Ureter (tissue), 1 donor: ENCODE measurements at regions not wholly inside any gene's neighbourhood (a gene's known extent, or its start where the extent isn't known, plus 50 kb on each side); places are given as distances from the start of the nearest gene placed in this dataset.

Source experiments
- DNase-seq: peaks from one replicate; pipeline ENCODE4 v3.0.0-alpha.2; 2020; ENCODE audit warnings: low spot score
- donor health status: DM: yes; HTN: yes; CAD: no.

GRCh38 chr13:105144936-105145335 is 1390.5 kb downstream of the EFNB2 start:
- no peak for DNase-seq

- no peak for DNase-seq
Observed at GRCh38 chr13:105144020-105144419, 1391.4 kb downstream of the EFNB2 start.

GRCh38 chr13:105142556-105142955 is 1392.9 kb downstream of the EFNB2 start:
- no peak for DNase-seq

- no peak for DNase-seq
Observed at GRCh38 chr13:105139380-105140285, 1395.8 kb downstream of the EFNB2 start.

- DNase-seq = no peak
Observed at GRCh38 chr13:105139048-105139379, 1396.4 kb downstream of the EFNB2 start.

GRCh38 chr13:105135852-105136615 is 1399.4 kb downstream of the EFNB2 start:
- DNase-seq = no peak

- DNase-seq = no peak
Observed at GRCh38 chr13:105127732-105128131, 1407.7 kb downstream of the EFNB2 start.

- DNase-seq = no peak
Observed at GRCh38 chr13:105121221-105121620, 1414.2 kb downstream of the EFNB2 start.

GRCh38 chr13:105118426-105118985 is 1417.0 kb downstream of the EFNB2 start:
- no peak for DNase-seq

GRCh38 chr13:105116966-105117365 is 1418.5 kb downstream of the EFNB2 start:
- DNase-seq = no peak

- no peak for DNase-seq
Observed at GRCh38 chr13:105112561-105112960, 1422.9 kb downstream of the EFNB2 start.

- no peak for DNase-seq
Observed at GRCh38 chr13:105107781-105108180, 1427.7 kb downstream of the EFNB2 start.

- no peak for DNase-seq
Observed at GRCh38 chr13:105105471-105105870, 1430.0 kb downstream of the EFNB2 start.

- no peak for DNase-seq
Observed at GRCh38 chr13:105097521-105097920, 1437.9 kb downstream of the EFNB2 start.

GRCh38 chr13:105089858-105090643 is 1445.4 kb downstream of the EFNB2 start:
- DNase-seq = no peak

GRCh38 chr13:105087945-105088344 is 1447.5 kb downstream of the EFNB2 start:
- no peak for DNase-seq

- DNase-seq = no peak
Observed at GRCh38 chr13:105084931-105085330, 1450.5 kb downstream of the EFNB2 start.

- no peak for DNase-seq
Observed at GRCh38 chr13:105083992-105084391, 1451.5 kb downstream of the EFNB2 start.

GRCh38 chr13:105074755-105075154 is 1460.7 kb downstream of the EFNB2 start:
- DNase-seq = no peak

- DNase-seq = no peak
Observed at GRCh38 chr13:105073041-105073440, 1462.4 kb downstream of the EFNB2 start.

- no peak for DNase-seq
Observed at GRCh38 chr13:105070452-105070851, 1465.0 kb downstream of the EFNB2 start.

- no peak for DNase-seq
Observed at GRCh38 chr13:105069106-105069505, 1466.4 kb downstream of the EFNB2 start.
